ENCODE measurements at regions not wholly inside any gene's neighbourhood (a gene's known extent, or its start where the extent isn't known, plus 50 kb on each side); places are given as distances from the start of the nearest gene placed in this dataset.
"Not testable (repeated sequence)": the region's sequence is repeated elsewhere in the genome, so short reads cannot be mapped to it uniquely, and the experiment has no call there.

GRCh38 chr4:73671348-73671747 lies 51.1 kb upstream of the RASSF6 start:
- not testable (repeated sequence) for DNase-seq; H3K27ac Mint-ChIP-seq; H3K4me3 Mint-ChIP-seq; H3K36me3 Mint-ChIP-seq; H3K27me3 Mint-ChIP-seq; H3K4me1 Mint-ChIP-seq; ATAC-seq (ENCODE audit: low read depth in 2 of 2); H3K9me3 Mint-ChIP-seq

- DNase-seq (no peak), ATAC-seq (ENCODE audit: low read depth in 2 of 2) (no peak)
- Mint-ChIP-seq H3K9me3 (peaks cover 0 to 1% (median 0%) of the 10 kb centered on the region in 7 donors), H3K4me3 (peak overlapping the region in 1 of 8 donors; percentile 2), H3K4me1 (no peaks in the 10 kb centered on the region), H3K36me3 (no peaks in the 10 kb centered on the region), H3K27me3 (no peaks in the 10 kb centered on the region), H3K27ac (no peak overlapping the region)
Measured at GRCh38 chr4:73673286-73673685, 53.0 kb upstream of the RASSF6 start.

- peaks cover 0 to 1% (median 0%) of the 10 kb centered on the region in 7 donors for H3K9me3 Mint-ChIP-seq
- no peak overlapping the region for H3K4me3 Mint-ChIP-seq
- no peak overlapping the region for H3K27ac Mint-ChIP-seq
- H3K4me1 Mint-ChIP-seq = no peaks in the 10 kb centered on the region
- DNase-seq (no peak), ATAC-seq (ENCODE audit: low read depth in 2 of 2) (no peak)
- H3K27me3 Mint-ChIP-seq = no peaks in the 10 kb centered on the region
- H3K36me3 Mint-ChIP-seq = no peaks in the 10 kb centered on the region
Measured at GRCh38 chr4:73674451-73674919, 54.2 kb upstream of the RASSF6 start.

GRCh38 chr4:73675623-73676022 lies 55.4 kb upstream of the RASSF6 start:
- no peaks in the 10 kb centered on the region for H3K4me1 Mint-ChIP-seq
- H3K27me3 Mint-ChIP-seq = no peaks in the 10 kb centered on the region
- ATAC-seq (ENCODE audit: low read depth in 2 of 2) (no peak), DNase-seq (no peak)
- no peak overlapping the region for H3K27ac Mint-ChIP-seq
- no peaks in the 10 kb centered on the region for H3K36me3 Mint-ChIP-seq
- H3K4me3 Mint-ChIP-seq = no peak overlapping the region
- H3K9me3 Mint-ChIP-seq = peaks cover 0 to 1% (median 0%) of the 10 kb centered on the region in 7 donors

GRCh38 chr4:73676136-73676535 lies 55.9 kb upstream of the RASSF6 start:
- H3K4me3 Mint-ChIP-seq = no peak overlapping the region
- H3K36me3 Mint-ChIP-seq = no peaks in the 10 kb centered on the region
- no peaks in the 10 kb centered on the region for H3K4me1 Mint-ChIP-seq
- peaks cover 0 to 1% (median 0%) of the 10 kb centered on the region in 7 donors for H3K9me3 Mint-ChIP-seq
- H3K27me3 Mint-ChIP-seq = no peaks in the 10 kb centered on the region
- no peak overlapping the region for H3K27ac Mint-ChIP-seq
- no peak for DNase-seq
- no peak for ATAC-seq (ENCODE audit: low read depth in 2 of 2)

GRCh38 chr4:73676861-73677323 lies 56.7 kb upstream of the RASSF6 start:
- Mint-ChIP-seq H3K27me3 (no peaks in the 10 kb centered on the region), H3K4me3 (no peak overlapping the region)
- DNase-seq = no peak

GRCh38 chr4:73679836-73680235 lies 59.6 kb upstream of the RASSF6 start:
- Mint-ChIP-seq H3K36me3 (no peaks in the 10 kb centered on the region), H3K9me3 (no peaks in the 10 kb centered on the region), H3K4me1 (no peaks in the 10 kb centered on the region), H3K27me3 (peaks cover 0 to 3% (median 0%) of the 10 kb centered on the region in 3 donors), H3K27ac (no peak overlapping the region), H3K4me3 (no peak overlapping the region)
- DNase-seq = no peak
- ATAC-seq (ENCODE audit: low read depth in 2 of 2) = no peak

More at GRCh38 chr4:73676861-73677323, 56.7 kb upstream of the RASSF6 start:
- no peaks in the 10 kb centered on the region for H3K4me1 Mint-ChIP-seq
- H3K27ac Mint-ChIP-seq = no peak overlapping the region
- no peaks in the 10 kb centered on the region for H3K36me3 Mint-ChIP-seq
- no peaks in the 10 kb centered on the region for H3K9me3 Mint-ChIP-seq
- no peak for ATAC-seq (ENCODE audit: low read depth in 2 of 2)

GRCh38 chr4:73681776-73682175 lies 58.6 kb upstream of the CXCL8 start:
- Mint-ChIP-seq H3K27me3 (peaks cover 0 to 9% (median 3%) of the 10 kb centered on the region in 3 donors), H3K4me3 (no peak overlapping the region), H3K4me1 (no peaks in the 10 kb centered on the region), H3K27ac (no peak overlapping the region), H3K9me3 (no peaks in the 10 kb centered on the region), H3K36me3 (no peaks in the 10 kb centered on the region)
- DNase-seq (no peak), ATAC-seq (ENCODE audit: low read depth in 2 of 2) (no peak)

GRCh38 chr4:73682508-73682907 lies 57.9 kb upstream of the CXCL8 start:
- Mint-ChIP-seq H3K9me3 (no peaks in the 10 kb centered on the region), H3K36me3 (no peaks in the 10 kb centered on the region), H3K4me3 (no peak overlapping the region), H3K27me3 (peaks cover 0 to 9% (median 3%) of the 10 kb centered on the region in 3 donors), H3K27ac (no peak overlapping the region), H3K4me1 (no peaks in the 10 kb centered on the region)
- ATAC-seq (ENCODE audit: low read depth in 2 of 2) = no peak
- DNase-seq = no peak

GRCh38 chr4:73683033-73683432 lies 57.3 kb upstream of the CXCL8 start:
- Mint-ChIP-seq H3K36me3 (no peaks in the 10 kb centered on the region), H3K9me3 (no peaks in the 10 kb centered on the region), H3K27me3 (peaks cover 0 to 9% (median 3%) of the 10 kb centered on the region in 3 donors), H3K27ac (no peak overlapping the region), H3K4me1 (no peaks in the 10 kb centered on the region), H3K4me3 (no peak overlapping the region)
- no peak for DNase-seq
- ATAC-seq (ENCODE audit: low read depth in 2 of 2) = no peak

- H3K36me3 Mint-ChIP-seq = no peaks in the 10 kb centered on the region
- DNase-seq (no peak), ATAC-seq (ENCODE audit: low read depth in 2 of 2) (no peak)
- no peaks in the 10 kb centered on the region for H3K9me3 Mint-ChIP-seq
- H3K27ac Mint-ChIP-seq = no peak overlapping the region
- no peak overlapping the region for H3K4me3 Mint-ChIP-seq
- H3K4me1 Mint-ChIP-seq = no peaks in the 10 kb centered on the region
- H3K27me3 Mint-ChIP-seq = peaks cover 0 to 9% (median 3%) of the 10 kb centered on the region in 3 donors
Measured at GRCh38 chr4:73683456-73683855, 56.9 kb upstream of the CXCL8 start.

- ATAC-seq (ENCODE audit: low read depth in 2 of 2) (no peak), DNase-seq (no peak)
- peaks cover 0 to 9% (median 3%) of the 10 kb centered on the region in 3 donors for H3K27me3 Mint-ChIP-seq
- H3K4me1 Mint-ChIP-seq = no peaks in the 10 kb centered on the region
- H3K27ac Mint-ChIP-seq = no peak overlapping the region
- no peak overlapping the region for H3K4me3 Mint-ChIP-seq
- no peaks in the 10 kb centered on the region for H3K9me3 Mint-ChIP-seq
- H3K36me3 Mint-ChIP-seq = no peaks in the 10 kb centered on the region
Measured at GRCh38 chr4:73684097-73684496, 56.3 kb upstream of the CXCL8 start.

- no peak overlapping the region for H3K27ac Mint-ChIP-seq
- no peaks in the 10 kb centered on the region for H3K9me3 Mint-ChIP-seq
- peaks cover 0 to 9% (median 3%) of the 10 kb centered on the region in 3 donors for H3K27me3 Mint-ChIP-seq
- no peaks in the 10 kb centered on the region for H3K4me1 Mint-ChIP-seq
- ATAC-seq (ENCODE audit: low read depth in 2 of 2) (no peak), DNase-seq (no peak)
- no peak overlapping the region for H3K4me3 Mint-ChIP-seq
- no peaks in the 10 kb centered on the region for H3K36me3 Mint-ChIP-seq
Measured at GRCh38 chr4:73685052-73685451, 55.3 kb upstream of the CXCL8 start.

GRCh38 chr4:73687421-73687820 lies 52.9 kb upstream of the CXCL8 start:
- H3K4me1 Mint-ChIP-seq = no peaks in the 10 kb centered on the region
- no peak overlapping the region for H3K4me3 Mint-ChIP-seq
- ATAC-seq (ENCODE audit: low read depth in 2 of 2) (no peak), DNase-seq (no peak)
- peaks cover 0 to 6% of the 10 kb centered on the region in 2 donors for H3K36me3 Mint-ChIP-seq
- no peak overlapping the region for H3K27ac Mint-ChIP-seq
- peaks cover 0 to 7% (median 3%) of the 10 kb centered on the region in 7 donors for H3K9me3 Mint-ChIP-seq
- H3K27me3 Mint-ChIP-seq = peaks cover 0 to 9% (median 3%) of the 10 kb centered on the region in 3 donors

Data from naive B cell (primary cell).